CD4-positive, CD25-positive, alpha-beta regulatory T cell (primary cell): ENCODE measurements at regions not wholly inside any gene's neighbourhood (a gene's known extent, or its start where the extent isn't known, plus 50 kb on each side); places are given as distances from the start of the nearest gene placed in this dataset.

Source experiments
- ATAC-seq, 2 donors: fragments of 150-1000 bp; cut with Tn5 transposase; one replicate each; pipeline ENCODE4 v1.10.0; 2021; ENCODE audit warnings: low read depth in 2 of 2, moderate number of reproducible peaks in 2 of 2, moderate library complexity in 1 of 2
- DNase-seq, 3 donors: peaks; one replicate each; pipeline versions ENCODE4 v3.0.0 to v3.0.0-alpha.2; 2012 to 2022; ENCODE audit warnings: mixed read lengths in 1 of 3
- H3K27ac ChIP-seq: one replicate; pipeline ENCODE4 v1.7.0; 2013; ENCODE audit warnings: mild to moderate bottlenecking, low read length; ENCODE audit not compliant: insufficient read depth, poor library complexity, severe bottlenecking
- H3K27me3 ChIP-seq: one replicate; pipeline ENCODE4 v1.7.0; 2013; ENCODE audit warnings: low read length; ENCODE audit not compliant: control insufficient read depth, insufficient read depth
- H3K36me3 ChIP-seq: one replicate; pipeline ENCODE4 v1.7.0; 2013; ENCODE audit warnings: mild to moderate bottlenecking, low read length, moderate library complexity; ENCODE audit not compliant: control insufficient read depth, insufficient read depth
- H3K4me1 ChIP-seq: 2 replicates; pipeline ENCODE4 v1.7.0; 2013; ENCODE audit warnings: mild to moderate bottlenecking, low read length; ENCODE audit not compliant: insufficient read depth, control insufficient read depth, poor library complexity, severe bottlenecking
- H3K4me3 ChIP-seq: one replicate; pipeline ENCODE4 v1.7.0; 2013; ENCODE audit warnings: low read depth, mild to moderate bottlenecking, low read length, moderate library complexity
- H3K9me3 ChIP-seq, 2 experiments: 1 replicate in 1 of 2; 2 replicates in 1 of 2; pipeline ENCODE4 v1.7.0; 2013; ENCODE audit warnings: low read length in 2 of 2, mild to moderate bottlenecking in 1 of 2, moderate library complexity in 1 of 2; ENCODE audit not compliant: control insufficient read depth in 2 of 2
- H3K27ac Mint-ChIP-seq, 3 donors: one replicate each; pipeline ENCODE4 v1.8.0; 2020 to 2022; ENCODE audit warnings: mild to moderate bottlenecking in 3 of 3, mixed read lengths in 3 of 3, moderate library complexity in 2 of 3
- H3K27me3 Mint-ChIP-seq: one replicate; pipeline ENCODE4 v1.8.0; 2022; ENCODE audit warnings: mild to moderate bottlenecking, mixed read lengths
- H3K36me3 Mint-ChIP-seq: one replicate; pipeline ENCODE4 v1.8.0; 2020; ENCODE audit warnings: mixed read lengths
- H3K4me1 Mint-ChIP-seq, 4 donors: one replicate each; pipeline ENCODE4 v1.8.0; 2020 to 2022; ENCODE audit warnings: mixed read lengths in 4 of 4, mild to moderate bottlenecking in 1 of 4
- H3K4me3 Mint-ChIP-seq, 4 donors: one replicate each; pipeline ENCODE4 v1.8.0; 2020 to 2022; ENCODE audit warnings: mild to moderate bottlenecking in 4 of 4, mixed read lengths in 4 of 4, moderate library complexity in 3 of 4
- H3K9me3 Mint-ChIP-seq, 7 donors: one replicate each; pipeline ENCODE4 v1.8.0; 2020 to 2022; ENCODE audit warnings: mixed read lengths in 7 of 7, mild to moderate bottlenecking in 3 of 7, moderate library complexity in 2 of 7

DNA sequence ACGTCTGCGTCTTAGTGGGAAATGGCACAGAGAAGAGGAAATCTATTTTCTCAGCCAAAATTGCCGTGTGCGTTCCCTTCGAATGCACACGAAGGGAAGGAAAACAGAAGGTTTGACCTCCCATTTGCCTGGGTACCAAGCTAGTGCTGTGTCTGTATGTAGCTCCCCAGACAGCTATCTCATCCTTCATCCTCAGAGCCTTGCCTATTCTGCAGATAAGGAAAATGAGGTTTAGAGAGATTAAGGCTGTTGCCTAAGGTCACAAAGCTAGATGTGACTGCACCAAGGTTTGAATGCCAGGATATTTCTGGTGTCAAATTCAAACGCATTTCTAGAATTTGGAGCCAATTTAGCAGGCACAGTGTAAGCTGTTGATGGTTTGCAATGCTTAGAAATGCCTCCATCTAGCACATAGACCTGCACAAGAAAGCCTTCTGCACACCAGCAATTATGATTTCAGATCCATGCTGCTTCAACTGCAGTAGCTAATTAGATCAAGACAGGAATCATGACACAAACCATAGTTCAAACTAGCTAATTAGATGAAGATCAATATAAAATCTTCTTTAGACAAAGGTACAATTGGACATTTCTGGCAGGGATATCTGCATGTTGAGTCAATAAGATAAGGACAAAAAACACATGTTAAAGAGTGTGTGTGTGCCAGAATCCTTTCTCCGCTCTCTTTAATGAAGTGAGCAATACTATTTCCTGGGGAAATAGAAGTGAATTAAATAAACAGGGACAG is 115.1 kb downstream of the CMPK2 start:
- no peak overlapping the region for H3K27ac Mint-ChIP-seq
- no peaks in the 10 kb centered on the region for H3K27me3 ChIP-seq

DNA sequence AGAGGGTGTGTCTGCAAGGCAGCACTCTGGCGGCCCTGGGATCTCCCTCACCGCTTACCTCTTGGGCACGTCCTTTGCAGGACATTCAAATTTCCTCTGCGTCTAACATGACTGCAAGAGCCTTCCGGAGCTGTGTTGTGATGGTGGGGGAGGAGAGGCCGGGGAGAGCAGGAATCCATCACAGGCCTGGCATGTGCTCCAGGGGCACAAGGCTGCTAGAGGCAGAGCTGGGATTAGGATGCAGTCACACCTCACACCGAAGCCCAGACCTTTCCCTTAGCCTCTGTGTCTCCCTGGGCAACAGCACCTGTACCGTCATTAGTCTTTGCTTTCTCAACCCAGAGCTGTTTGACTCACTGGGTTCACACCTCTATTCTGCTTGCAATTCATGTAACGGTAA is 111.3 kb downstream of the CMPK2 start:
- no peaks in the 10 kb centered on the region for H3K4me1 Mint-ChIP-seq
- no peaks in the 10 kb centered on the region for H3K36me3 Mint-ChIP-seq
- no peak overlapping the region for H3K4me3 Mint-ChIP-seq
- Histone ChIP-seq H3K27ac (no peak overlapping the region), H3K4me3 (no peak overlapping the region), H3K4me1 (no peaks in the 10 kb centered on the region), H3K36me3 (no peaks in the 10 kb centered on the region), H3K9me3 (no peaks in the 10 kb centered on the region), H3K27me3 (no peaks in the 10 kb centered on the region)
- no peak overlapping the region for H3K27ac Mint-ChIP-seq
- DNase-seq: no peak
- peaks cover 4% of the 10 kb centered on the region for H3K27me3 Mint-ChIP-seq
- ATAC-seq: no peak
- peaks cover 0 to 2% (median 0%) of the 10 kb centered on the region in 7 donors for H3K9me3 Mint-ChIP-seq

More for the DNA sequence above, 115.1 kb downstream of the CMPK2 start:
- H3K36me3 ChIP-seq: no peaks in the 10 kb centered on the region
- ATAC-seq (no peak), DNase-seq (no peak)
- H3K4me1 Mint-ChIP-seq: no peaks in the 10 kb centered on the region
- no peak overlapping the region for H3K4me3 ChIP-seq
- no peaks in the 10 kb centered on the region for H3K9me3 Mint-ChIP-seq
- H3K9me3 ChIP-seq: no peaks in the 10 kb centered on the region
- H3K4me1 ChIP-seq: no peaks in the 10 kb centered on the region
- H3K27ac ChIP-seq: no peak overlapping the region
- peaks cover 12% of the 10 kb centered on the region for H3K27me3 Mint-ChIP-seq
- no peak overlapping the region for H3K4me3 Mint-ChIP-seq
- no peaks in the 10 kb centered on the region for H3K36me3 Mint-ChIP-seq

DNA sequence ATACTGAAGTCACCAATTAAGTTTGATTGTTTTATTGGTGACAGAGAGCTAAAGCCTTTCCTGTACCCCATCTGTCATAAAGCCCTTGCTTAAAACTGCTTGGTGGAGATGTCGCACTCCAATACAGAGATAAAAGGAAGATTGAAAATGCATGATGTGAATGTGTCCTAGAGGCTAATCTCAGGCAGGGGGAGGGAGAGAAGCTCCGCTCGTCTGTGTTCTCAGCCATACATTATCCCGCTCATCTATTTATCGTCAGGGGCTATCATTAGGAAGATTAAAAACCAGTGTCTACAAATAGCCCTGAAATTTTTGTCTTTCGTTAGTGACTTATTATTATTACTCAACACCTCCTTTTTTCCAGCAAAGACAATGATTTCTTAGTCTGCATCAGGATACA is 110.3 kb downstream of the CMPK2 start:
- Mint-ChIP-seq H3K36me3 (no peaks in the 10 kb centered on the region), H3K4me3 (no peak overlapping the region), H3K27ac (no peak overlapping the region), H3K4me1 (no peaks in the 10 kb centered on the region), H3K9me3 (peaks cover 0 to 2% (median 0%) of the 10 kb centered on the region in 7 donors), H3K27me3 (peaks cover 4% of the 10 kb centered on the region)
- H3K27me3 ChIP-seq: no peaks in the 10 kb centered on the region
- no peak for DNase-seq
- H3K27ac ChIP-seq: no peak overlapping the region
- H3K36me3 ChIP-seq: no peaks in the 10 kb centered on the region
- no peak for ATAC-seq
- H3K9me3 ChIP-seq: no peaks in the 10 kb centered on the region
- H3K4me3 ChIP-seq: no peak overlapping the region
- H3K4me1 ChIP-seq: no peaks in the 10 kb centered on the region

DNA sequence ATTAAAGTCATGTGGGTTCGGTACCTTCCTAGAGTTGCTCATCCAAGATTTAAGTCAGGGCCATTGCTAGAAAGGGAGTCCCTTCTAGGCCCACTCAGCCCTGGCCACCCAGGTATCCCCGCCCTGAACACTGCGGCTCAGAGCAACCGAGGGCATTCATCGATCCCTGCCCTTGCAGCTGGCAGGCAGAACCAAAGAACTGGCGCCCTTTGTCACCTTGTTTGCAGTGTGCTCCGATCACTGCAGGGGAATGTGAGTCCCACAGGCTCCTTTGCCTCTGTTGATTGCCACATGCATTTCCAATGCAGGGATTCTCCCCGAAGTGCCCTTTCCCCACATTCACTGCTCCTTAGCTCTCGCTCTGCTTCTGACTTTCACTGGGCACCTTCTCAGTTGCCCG is 108.5 kb downstream of the CMPK2 start:
- DNase-seq: no peak
- no peak overlapping the region for H3K4me3 ChIP-seq
- H3K4me3 Mint-ChIP-seq: no peak overlapping the region
- no peaks in the 10 kb centered on the region for H3K36me3 ChIP-seq
- no peaks in the 10 kb centered on the region for H3K27me3 ChIP-seq
- H3K27ac ChIP-seq: no peak overlapping the region
- H3K36me3 Mint-ChIP-seq: no peaks in the 10 kb centered on the region
- H3K27me3 Mint-ChIP-seq: no peaks in the 10 kb centered on the region
- H3K9me3 Mint-ChIP-seq: peaks cover 0 to 2% (median 0%) of the 10 kb centered on the region in 7 donors
- no peaks in the 10 kb centered on the region for H3K4me1 Mint-ChIP-seq
- H3K4me1 ChIP-seq: no peaks in the 10 kb centered on the region
- H3K9me3 ChIP-seq: no peaks in the 10 kb centered on the region
- H3K27ac Mint-ChIP-seq: no peak overlapping the region
- no peak for ATAC-seq

DNA sequence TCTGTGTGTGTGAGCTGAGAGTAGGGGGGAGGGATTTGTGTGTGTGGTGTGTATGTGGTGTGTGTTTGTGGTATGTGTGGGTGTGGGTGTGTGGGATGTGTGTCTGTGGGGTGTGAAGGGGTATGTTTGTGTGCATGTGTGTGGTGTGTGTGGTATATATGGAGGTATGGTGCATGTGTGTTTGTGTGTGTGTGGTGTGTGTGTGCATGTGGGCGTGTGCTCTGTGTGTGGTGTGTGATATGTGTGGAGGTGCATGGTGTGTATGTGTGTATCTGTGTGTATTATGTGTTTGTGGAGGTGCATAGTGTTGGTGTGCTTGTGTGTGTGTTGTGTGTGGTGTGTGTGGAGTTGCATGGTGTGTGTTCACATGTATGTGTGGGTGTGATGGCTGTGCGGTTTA is 106.0 kb downstream of the CMPK2 start:
- no peaks in the 10 kb centered on the region for H3K4me1 ChIP-seq
- H3K27me3 ChIP-seq: no peaks in the 10 kb centered on the region
- Mint-ChIP-seq H3K27ac (no peak overlapping the region), H3K4me1 (no peaks in the 10 kb centered on the region), H3K9me3 (peaks cover 0 to 2% (median 0%) of the 10 kb centered on the region in 7 donors), H3K36me3 (no peaks in the 10 kb centered on the region), H3K27me3 (no peaks in the 10 kb centered on the region), H3K4me3 (no peak overlapping the region)
- no peaks in the 10 kb centered on the region for H3K9me3 ChIP-seq
- no peak for ATAC-seq
- no peak for DNase-seq
- no peak overlapping the region for H3K4me3 ChIP-seq
- H3K27ac ChIP-seq: no peak overlapping the region
- no peaks in the 10 kb centered on the region for H3K36me3 ChIP-seq

DNA sequence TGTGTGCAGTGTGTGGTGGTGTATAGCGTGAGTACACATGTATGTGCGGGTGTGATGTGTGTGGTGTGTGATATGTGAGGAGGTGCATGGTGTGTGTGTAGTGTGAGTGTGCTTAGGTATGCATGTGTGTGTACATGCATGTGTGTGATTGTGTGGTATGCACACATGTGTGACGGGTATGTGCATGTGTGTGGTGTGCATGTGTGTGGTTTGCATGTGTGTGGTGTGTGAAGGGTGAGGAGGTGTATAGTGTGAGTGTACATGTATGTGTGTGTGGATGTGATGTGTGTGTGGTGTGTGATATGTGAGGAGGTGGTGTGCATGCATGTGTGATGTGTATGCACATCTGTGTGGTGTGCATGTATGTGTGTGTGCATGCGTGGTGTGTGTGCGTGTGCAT is 105.6 kb downstream of the CMPK2 start:
- H3K9me3 ChIP-seq: no peaks in the 10 kb centered on the region
- H3K36me3 Mint-ChIP-seq: no peaks in the 10 kb centered on the region

DNA sequence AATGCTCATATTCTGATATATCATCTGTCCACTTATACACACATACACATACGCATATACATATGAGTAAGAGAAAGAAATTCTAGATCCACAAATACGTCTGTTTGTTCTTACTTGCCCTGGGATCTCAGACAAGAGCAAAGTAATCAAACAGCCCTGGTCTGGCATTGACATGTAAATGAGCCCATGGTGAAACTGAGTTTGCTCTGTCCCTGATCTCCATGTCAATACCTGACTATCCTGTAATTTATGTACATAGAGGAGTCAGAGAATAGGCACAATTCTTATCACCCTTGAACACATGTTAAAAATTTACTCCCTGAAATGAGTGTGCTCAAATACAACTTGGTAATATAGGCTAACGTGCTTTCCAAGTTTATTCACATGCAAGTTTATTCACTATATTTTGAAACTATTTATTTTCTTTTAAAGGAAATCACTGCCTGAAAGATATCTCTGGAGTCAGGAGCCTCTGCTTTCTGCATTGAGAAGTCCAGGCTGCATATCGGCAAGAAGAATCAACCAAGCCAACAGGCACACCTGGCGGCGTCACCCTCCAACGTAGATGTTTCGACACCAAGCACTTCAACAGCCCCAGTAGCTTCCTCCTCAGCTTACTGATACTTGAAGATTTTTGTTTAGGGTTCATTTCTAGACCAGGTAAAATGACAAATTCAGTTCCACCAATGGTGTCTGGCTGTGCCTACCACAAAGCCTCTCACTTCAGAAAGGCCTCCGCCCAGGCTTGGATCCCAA is 100.6 kb downstream of the CMPK2 start:
- Histone ChIP-seq H3K27me3 (peaks cover 2% of the 10 kb centered on the region), H3K4me3 (no peak overlapping the region), H3K4me1 (no peaks in the 10 kb centered on the region), H3K9me3 (no peaks in the 10 kb centered on the region), H3K27ac (no peak overlapping the region), H3K36me3 (no peaks in the 10 kb centered on the region)
- no peak overlapping the region for H3K27ac Mint-ChIP-seq
- DNase-seq (no peak), ATAC-seq (no peak)
- H3K27me3 Mint-ChIP-seq: no peaks in the 10 kb centered on the region
- H3K36me3 Mint-ChIP-seq: no peaks in the 10 kb centered on the region
- no peaks in the 10 kb centered on the region for H3K4me1 Mint-ChIP-seq
- H3K4me3 Mint-ChIP-seq: no peak overlapping the region
- peaks cover 0 to 2% (median 0%) of the 10 kb centered on the region in 7 donors for H3K9me3 Mint-ChIP-seq

More for the DNA sequence above, 105.6 kb downstream of the CMPK2 start:
- no peak overlapping the region for H3K4me3 ChIP-seq
- Mint-ChIP-seq H3K9me3 (peaks cover 0 to 2% (median 0%) of the 10 kb centered on the region in 7 donors), H3K4me3 (no peak overlapping the region), H3K27ac (no peak overlapping the region), H3K27me3 (no peaks in the 10 kb centered on the region), H3K4me1 (no peaks in the 10 kb centered on the region)
- no peaks in the 10 kb centered on the region for H3K36me3 ChIP-seq
- no peaks in the 10 kb centered on the region for H3K4me1 ChIP-seq
- DNase-seq (no peak), ATAC-seq (no peak)
- no peaks in the 10 kb centered on the region for H3K27me3 ChIP-seq
- H3K27ac ChIP-seq: no peak overlapping the region
